ENCODE measurements at regions not wholly inside any gene's neighbourhood (a gene's known extent, or its start where the extent isn't known, plus 50 kb on each side); places are given as distances from the start of the nearest gene placed in this dataset.

DNA sequence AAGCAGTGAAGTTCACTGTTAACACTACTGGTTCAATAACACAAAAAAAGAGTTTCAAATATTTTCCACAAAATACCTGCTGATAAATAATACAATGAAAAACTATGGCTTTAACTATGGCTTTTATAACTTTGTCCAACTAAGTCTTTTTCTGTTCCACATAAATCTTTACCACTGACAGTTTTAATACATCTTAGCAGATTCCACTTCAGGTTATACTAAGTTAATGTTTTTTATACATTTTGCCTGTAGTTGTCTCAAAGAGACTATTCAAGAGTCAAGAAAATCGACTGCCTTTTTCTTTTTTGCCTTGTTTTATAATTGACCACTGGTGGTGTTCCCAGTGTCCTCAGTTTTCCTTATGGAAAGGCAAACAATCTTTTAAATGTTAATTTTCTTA is 379.7 kb upstream of the PMFBP1 start:
- DNase-seq (ENCODE audit: low spot score): no peak
- TF ChIP-seq, protein P1, sequence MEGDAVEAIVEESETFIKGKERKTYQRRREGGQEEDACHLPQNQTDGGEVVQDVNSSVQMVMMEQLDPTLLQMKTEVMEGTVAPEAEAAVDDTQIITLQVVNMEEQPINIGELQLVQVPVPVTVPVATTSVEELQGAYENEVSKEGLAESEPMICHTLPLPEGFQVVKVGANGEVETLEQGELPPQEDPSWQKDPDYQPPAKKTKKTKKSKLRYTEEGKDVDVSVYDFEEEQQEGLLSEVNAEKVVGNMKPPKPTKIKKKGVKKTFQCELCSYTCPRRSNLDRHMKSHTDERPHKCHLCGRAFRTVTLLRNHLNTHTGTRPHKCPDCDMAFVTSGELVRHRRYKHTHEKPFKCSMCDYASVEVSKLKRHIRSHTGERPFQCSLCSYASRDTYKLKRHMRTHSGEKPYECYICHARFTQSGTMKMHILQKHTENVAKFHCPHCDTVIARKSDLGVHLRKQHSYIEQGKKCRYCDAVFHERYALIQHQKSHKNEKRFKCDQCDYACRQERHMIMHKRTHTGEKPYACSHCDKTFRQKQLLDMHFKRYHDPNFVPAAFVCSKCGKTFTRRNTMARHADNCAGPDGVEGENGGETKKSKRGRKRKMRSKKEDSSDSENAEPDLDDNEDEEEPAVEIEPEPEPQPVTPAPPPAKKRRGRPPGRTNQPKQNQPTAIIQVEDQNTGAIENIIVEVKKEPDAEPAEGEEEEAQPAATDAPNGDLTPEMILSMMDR (IDR thresholded peaks at IDR 0.05; ENCODE audit: extremely low read depth, missing control alignments): no peak

- no peak for DNase-seq (ENCODE audit: low spot score)
- TF ChIP-seq, protein P1 (IDR thresholded peaks at IDR 0.05; ENCODE audit: extremely low read depth, missing control alignments): no peak
Observed at GRCh38 chr16:72549878-72550277, 377.9 kb upstream of the PMFBP1 start.

GRCh38 chr16:72542102-72542501 is 370.1 kb upstream of the PMFBP1 start:
- DNase-seq (ENCODE audit: low spot score): no peak
- TF ChIP-seq, protein P1 (IDR thresholded peaks at IDR 0.05; ENCODE audit: extremely low read depth, missing control alignments): no peak

GRCh38 chr16:72537664-72538063 is 365.7 kb upstream of the PMFBP1 start:
- DNase-seq (ENCODE audit: low spot score): no peak
- TF ChIP-seq, protein P1 (IDR thresholded peaks at IDR 0.05; ENCODE audit: extremely low read depth, missing control alignments): no peak

DNA sequence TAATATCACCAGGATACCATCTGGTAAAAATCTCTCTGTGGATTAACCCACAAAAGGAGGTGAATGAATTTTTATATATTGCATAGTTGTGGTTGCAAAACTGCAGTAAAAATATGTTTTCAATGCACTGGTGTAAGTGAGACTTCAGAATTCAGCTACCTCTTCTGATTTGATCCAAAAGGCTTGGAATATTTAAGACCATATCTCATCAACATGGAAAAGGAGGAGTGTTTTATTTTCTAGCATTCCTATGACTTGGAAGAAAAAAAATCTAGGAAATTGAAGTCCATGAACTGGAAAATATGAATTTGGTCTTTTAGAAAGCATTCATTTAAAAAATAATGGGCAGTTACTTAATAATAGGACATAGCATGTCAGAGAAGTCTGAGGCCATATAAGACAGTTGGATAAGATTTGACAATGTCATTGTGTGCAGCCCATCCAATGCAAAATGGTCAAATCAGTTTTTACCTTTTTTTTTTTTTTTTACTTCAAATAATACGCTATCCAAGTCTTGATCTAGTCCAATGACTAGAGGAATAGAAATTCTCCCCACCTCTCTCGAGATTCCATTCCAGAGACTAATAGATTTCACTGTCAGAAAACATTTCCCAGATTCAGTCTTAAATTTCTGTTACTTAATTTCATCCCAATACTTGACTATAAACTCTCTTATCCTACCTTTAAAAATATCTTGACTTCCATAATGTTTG is 364.9 kb upstream of the PMFBP1 start:
- no peak for DNase-seq (ENCODE audit: low spot score)
- TF ChIP-seq, protein P1 (IDR thresholded peaks at IDR 0.05; ENCODE audit: extremely low read depth, missing control alignments): no peak

GRCh38 chr16:72532906-72533410 is 361.0 kb upstream of the PMFBP1 start:
- TF ChIP-seq, protein P1 (IDR thresholded peaks at IDR 0.05; ENCODE audit: extremely low read depth, missing control alignments): no peak
- DNase-seq (ENCODE audit: low spot score): no peak

GRCh38 chr16:72530434-72530833 is 358.5 kb upstream of the PMFBP1 start:
- TF ChIP-seq, protein P1 (IDR thresholded peaks at IDR 0.05; ENCODE audit: extremely low read depth, missing control alignments): no peak
- peak; percentile 10 for DNase-seq (ENCODE audit: low spot score)

Measured in GM20000 (cell line).